H1 (cell line): ENCODE measurements at regions not wholly inside any gene's neighbourhood (a gene's known extent, or its start where the extent isn't known, plus 50 kb on each side); places are given as distances from the start of the nearest gene placed in this dataset.

Experiments
- CBX5 ChIP-seq: fragments of 300-800, 300-1000 bp; sonication (generic); IDR thresholded peaks from 2 replicates; pipeline ENCODE4 v1.7.1; 2016; ENCODE audit warnings: antibody characterized with exemption, low read length, low read depth

DNA sequence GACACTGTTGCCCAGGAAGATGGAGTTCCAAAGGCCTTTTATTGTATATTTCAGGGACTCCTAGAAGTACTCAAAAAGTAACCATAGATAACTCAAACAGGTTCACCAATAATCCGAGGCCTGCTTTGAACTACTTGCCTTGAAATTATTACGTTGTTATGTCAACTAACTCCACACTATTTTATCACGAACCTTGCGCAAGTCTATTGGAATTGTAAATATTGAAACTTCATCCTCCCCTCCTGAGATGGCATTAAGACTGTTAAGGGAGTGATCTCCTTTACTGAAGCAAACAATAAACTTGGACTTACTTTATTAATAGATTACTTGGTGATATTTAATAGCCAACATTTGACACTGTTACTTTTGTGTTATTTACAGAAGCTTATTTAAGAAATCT is 199.6 kb upstream of the GADL1 start (continued):
- no peak for TF ChIP-seq CBX5
- TF ChIP-seq, all 59 proteins: peak for 0
